ENCODE measurements at regions not wholly inside any gene's neighbourhood (a gene's known extent, or its start where the extent isn't known, plus 50 kb on each side); places are given as distances from the start of the nearest gene placed in this dataset.
"Not testable (repeated sequence)": the region's sequence is repeated elsewhere in the genome, so short reads cannot be mapped to it uniquely, and the experiment has no call there.

DNA sequence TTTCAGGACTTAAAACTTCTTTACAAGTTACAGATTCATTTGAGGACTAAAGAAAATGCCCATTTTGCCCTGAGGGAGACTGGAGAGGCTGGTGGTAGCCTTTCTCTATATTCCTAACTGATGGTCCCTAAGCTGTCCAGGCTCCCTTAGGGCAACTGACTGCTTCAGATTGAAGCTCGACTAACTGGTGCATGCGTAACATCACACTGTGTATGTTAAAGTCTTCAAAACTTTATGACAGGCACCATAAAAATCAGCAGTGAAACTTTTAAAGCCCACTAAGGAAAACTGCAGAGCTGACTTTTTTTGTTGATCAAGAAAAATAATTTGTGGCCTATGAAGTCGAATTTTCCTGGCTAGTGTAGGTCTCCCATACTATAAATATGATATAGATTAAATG, 233.0 kb upstream of the RPS23 start:
- H3K27me3 ChIP-seq (replicated peaks), result no peaks in the 10 kb centered on the region
- no peak overlapping the region for H3K4me3 ChIP-seq (ENCODE audit: low read depth, low read length)
- no peaks in the 10 kb centered on the region for H3K36me3 ChIP-seq (replicated peaks)
- no peak overlapping the region for H3K27ac ChIP-seq
- DNase-seq, result no peak
- in situ Hi-C loops (cut with HindIII; ENCODE audit: low pct_ligation_motif_present, low sequenced_read_pairs), result no loop called here
- TF ChIP-seq, protein P1, sequence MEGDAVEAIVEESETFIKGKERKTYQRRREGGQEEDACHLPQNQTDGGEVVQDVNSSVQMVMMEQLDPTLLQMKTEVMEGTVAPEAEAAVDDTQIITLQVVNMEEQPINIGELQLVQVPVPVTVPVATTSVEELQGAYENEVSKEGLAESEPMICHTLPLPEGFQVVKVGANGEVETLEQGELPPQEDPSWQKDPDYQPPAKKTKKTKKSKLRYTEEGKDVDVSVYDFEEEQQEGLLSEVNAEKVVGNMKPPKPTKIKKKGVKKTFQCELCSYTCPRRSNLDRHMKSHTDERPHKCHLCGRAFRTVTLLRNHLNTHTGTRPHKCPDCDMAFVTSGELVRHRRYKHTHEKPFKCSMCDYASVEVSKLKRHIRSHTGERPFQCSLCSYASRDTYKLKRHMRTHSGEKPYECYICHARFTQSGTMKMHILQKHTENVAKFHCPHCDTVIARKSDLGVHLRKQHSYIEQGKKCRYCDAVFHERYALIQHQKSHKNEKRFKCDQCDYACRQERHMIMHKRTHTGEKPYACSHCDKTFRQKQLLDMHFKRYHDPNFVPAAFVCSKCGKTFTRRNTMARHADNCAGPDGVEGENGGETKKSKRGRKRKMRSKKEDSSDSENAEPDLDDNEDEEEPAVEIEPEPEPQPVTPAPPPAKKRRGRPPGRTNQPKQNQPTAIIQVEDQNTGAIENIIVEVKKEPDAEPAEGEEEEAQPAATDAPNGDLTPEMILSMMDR (IDR thresholded peaks at IDR 0.05; ENCODE audit: low read depth, low read length, missing control alignments), result no peak

DNA sequence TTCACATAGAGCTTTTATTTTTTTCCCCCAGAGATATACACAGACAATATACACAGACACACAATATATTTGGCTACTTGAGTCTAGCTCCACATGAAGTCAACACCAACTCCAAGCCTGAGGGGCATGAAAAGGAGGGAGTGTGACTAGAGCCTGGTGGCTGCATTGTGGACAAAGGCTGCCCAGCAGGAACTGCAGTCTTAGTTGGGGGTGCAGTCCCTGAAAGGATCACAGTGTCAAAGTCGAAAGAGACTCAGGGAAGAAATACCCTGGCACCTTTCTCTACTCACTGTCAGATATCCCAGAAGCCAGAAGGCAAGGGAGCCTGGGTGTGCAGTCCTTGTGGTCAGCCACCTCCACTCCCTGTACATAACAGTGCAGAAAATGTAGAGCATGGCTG, 231.6 kb upstream of the RPS23 start:
- no peak for DNase-seq
- no peak overlapping the region for H3K27ac ChIP-seq
- TF ChIP-seq, protein P1 (IDR thresholded peaks at IDR 0.05; ENCODE audit: low read depth, low read length, missing control alignments), result no peak
- in situ Hi-C loops (cut with HindIII; ENCODE audit: low pct_ligation_motif_present, low sequenced_read_pairs), result no loop called here
- no peaks in the 10 kb centered on the region for H3K36me3 ChIP-seq (replicated peaks)
- no peaks in the 10 kb centered on the region for H3K27me3 ChIP-seq (replicated peaks)
- no peak overlapping the region for H3K4me3 ChIP-seq (ENCODE audit: low read depth, low read length)

DNA sequence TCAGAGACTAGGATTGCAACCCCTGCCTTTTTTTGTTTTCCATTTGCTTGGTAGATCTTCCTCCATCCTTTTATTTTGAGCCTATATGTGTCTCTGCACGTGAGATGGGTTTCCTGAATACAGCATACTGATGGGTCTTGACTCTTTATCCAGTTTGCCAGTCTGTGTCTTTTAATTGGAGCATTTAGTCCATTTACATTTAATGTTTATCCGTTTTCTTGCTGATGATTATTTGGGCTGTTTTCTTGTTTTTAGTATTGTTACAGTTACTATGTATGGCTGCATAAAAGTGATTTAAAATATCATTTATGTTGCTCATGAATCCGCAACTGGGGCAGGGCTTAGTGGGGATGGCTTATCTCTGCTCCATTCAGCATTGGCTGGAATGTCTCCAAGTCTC, 228.2 kb upstream of the RPS23 start:
- H3K27me3 ChIP-seq (replicated peaks); H3K36me3 ChIP-seq (replicated peaks); H3K27ac ChIP-seq; DNase-seq; H3K4me3 ChIP-seq (ENCODE audit: low read depth, low read length); in situ Hi-C loops (cut with HindIII; ENCODE audit: low pct_ligation_motif_present, low sequenced_read_pairs): not testable (repeated sequence)

DNA sequence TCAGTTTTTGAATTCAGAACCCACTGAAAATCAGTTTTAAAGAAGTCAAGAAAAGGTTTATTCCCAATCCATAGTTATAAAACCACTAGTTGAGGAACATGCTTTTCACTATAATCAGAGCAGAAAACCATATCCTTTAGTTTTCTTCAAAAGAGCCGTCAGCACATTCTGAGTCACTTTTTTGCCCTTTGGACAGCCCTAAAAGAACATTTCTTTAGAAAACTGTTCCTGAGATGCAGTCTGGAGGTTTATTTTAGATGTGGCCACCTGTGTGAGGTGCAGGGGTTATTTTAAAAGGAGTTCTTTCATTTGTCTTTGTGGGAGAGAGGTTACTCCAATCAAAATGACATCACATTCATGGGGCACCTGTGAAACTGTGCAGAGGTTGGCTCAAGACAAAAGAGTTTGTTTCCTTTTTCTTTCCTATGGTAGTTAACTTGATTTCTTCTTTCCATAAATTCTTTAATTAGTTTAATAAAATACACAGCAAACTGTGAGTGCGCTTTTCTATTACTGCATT, 221.6 kb upstream of the RPS23 start:
- in situ Hi-C loops (cut with HindIII; ENCODE audit: low pct_ligation_motif_present, low sequenced_read_pairs), result no loop called here
- no peak for DNase-seq
- no peak overlapping the region for H3K4me3 ChIP-seq (ENCODE audit: low read depth, low read length)

GRCh38 chr5:82497242-82497641, 219.1 kb upstream of the RPS23 start:
- Histone ChIP-seq H3K27ac (no peak overlapping the region), H3K36me3 (replicated peaks) (no peaks in the 10 kb centered on the region), H3K27me3 (replicated peaks) (no peaks in the 10 kb centered on the region), H3K4me3 (ENCODE audit: low read depth, low read length) (no peak overlapping the region)
- no peak for DNase-seq
- TF ChIP-seq, protein P1 (IDR thresholded peaks at IDR 0.05; ENCODE audit: low read depth, low read length, missing control alignments), result no peak
- in situ Hi-C loops (cut with HindIII; ENCODE audit: low pct_ligation_motif_present, low sequenced_read_pairs), result no loop called here

More for the DNA sequence above, 221.6 kb upstream of the RPS23 start:
- Histone ChIP-seq H3K27me3 (replicated peaks) (no peaks in the 10 kb centered on the region), H3K36me3 (replicated peaks) (no peaks in the 10 kb centered on the region), H3K27ac (no peak overlapping the region)
- TF ChIP-seq, protein P1 (IDR thresholded peaks at IDR 0.05; ENCODE audit: low read depth, low read length, missing control alignments), result no peak

DNA sequence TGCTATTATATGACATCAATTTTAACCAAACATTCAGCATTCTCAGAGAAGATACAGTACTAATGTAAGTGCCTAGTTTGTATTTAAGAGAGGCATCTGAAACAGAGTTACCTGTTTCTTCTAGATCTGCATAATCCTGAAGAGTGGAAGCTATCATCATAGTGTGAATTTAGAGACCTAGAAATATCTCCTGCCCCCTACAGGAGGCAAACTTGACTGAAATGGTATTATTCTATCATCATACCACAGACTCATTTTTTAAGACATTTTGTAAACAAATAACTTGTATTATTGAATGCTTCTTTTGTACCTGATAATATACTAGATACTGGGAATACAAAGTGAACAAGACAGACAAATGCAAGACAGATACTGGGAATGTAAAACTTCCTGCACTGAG, 216.8 kb upstream of the RPS23 start:
- no peak overlapping the region for H3K27ac ChIP-seq
- no peaks in the 10 kb centered on the region for H3K27me3 ChIP-seq (replicated peaks)
- no peaks in the 10 kb centered on the region for H3K36me3 ChIP-seq (replicated peaks)
- in situ Hi-C loops (cut with HindIII; ENCODE audit: low pct_ligation_motif_present, low sequenced_read_pairs), result no loop called here
- no peak for DNase-seq
- H3K4me3 ChIP-seq (ENCODE audit: low read depth, low read length), result no peak overlapping the region
- TF ChIP-seq, protein P1 (IDR thresholded peaks at IDR 0.05; ENCODE audit: low read depth, low read length, missing control alignments), result peak; percentile 25
